ENCODE measurements at regions not wholly inside any gene's neighbourhood (a gene's known extent, or its start where the extent isn't known, plus 50 kb on each side); places are given as distances from the start of the nearest gene placed in this dataset.
A peak's percentile ranks its signal among the peaks of the same experiment; 100 is the strongest.

GRCh38 chr5:109484597-109484996 is 74.8 kb upstream of the PJA2 start:
- TF ChIP-seq CTCF (IDR thresholded peaks at IDR 0.05; ENCODE audit: extremely low read depth, insufficient read depth, missing control alignments): no peak
- in situ Hi-C loops (cut with MboI; ENCODE audit: low pct_unique_long_range_greater_than_20kb, low sequenced_read_pairs, unreplicated experiment): loop anchor here (25.0 kb wide), 1 partner anchor 972 kb away; no protein-coding TSS in a partner anchor
- DNase-seq (ENCODE audit: low spot score): no peak

GRCh38 chr5:109483395-109483971 is 73.7 kb upstream of the PJA2 start:
- in situ Hi-C loops (cut with MboI; ENCODE audit: low pct_unique_long_range_greater_than_20kb, low sequenced_read_pairs, unreplicated experiment): loop anchor here (25.0 kb wide), 1 partner anchor 971 kb away; no protein-coding TSS in a partner anchor
- TF ChIP-seq CTCF (IDR thresholded peaks at IDR 0.05; ENCODE audit: extremely low read depth, insufficient read depth, missing control alignments): no peak
- no peak for DNase-seq (ENCODE audit: low spot score)

- no peak for TF ChIP-seq CTCF (IDR thresholded peaks at IDR 0.05; ENCODE audit: extremely low read depth, insufficient read depth, missing control alignments)
- in situ Hi-C loops (cut with MboI; ENCODE audit: low pct_unique_long_range_greater_than_20kb, low sequenced_read_pairs, unreplicated experiment): loop anchor here (25.0 kb wide), 1 partner anchor 970 kb away; no protein-coding TSS in a partner anchor
- no peak for DNase-seq (ENCODE audit: low spot score)
These were observed 73.0 kb upstream of the PJA2 start for GRCh38 chr5:109482748-109483147.

- peak; percentile 46 for TF ChIP-seq CTCF (IDR thresholded peaks at IDR 0.05; ENCODE audit: extremely low read depth, insufficient read depth, missing control alignments)
- peak; percentile 23 for DNase-seq (ENCODE audit: low spot score)
- in situ Hi-C loops (cut with MboI; ENCODE audit: low pct_unique_long_range_greater_than_20kb, low sequenced_read_pairs, unreplicated experiment): loop anchor here (25.0 kb wide), 1 partner anchor 967 kb away; no protein-coding TSS in a partner anchor
These were observed 69.6 kb upstream of the PJA2 start for GRCh38 chr5:109479260-109479860.

- DNase-seq (ENCODE audit: low spot score): no peak
- in situ Hi-C loops (cut with MboI; ENCODE audit: low pct_unique_long_range_greater_than_20kb, low sequenced_read_pairs, unreplicated experiment): loop anchor here (25.0 kb wide), 1 partner anchor 967 kb away; no protein-coding TSS in a partner anchor
- TF ChIP-seq CTCF (IDR thresholded peaks at IDR 0.05; ENCODE audit: extremely low read depth, insufficient read depth, missing control alignments): no peak
These were observed 69.1 kb upstream of the PJA2 start for GRCh38 chr5:109478830-109479229.

GRCh38 chr5:109476292-109476691 is 66.5 kb upstream of the PJA2 start:
- no peak for DNase-seq (ENCODE audit: low spot score)
- TF ChIP-seq CTCF (IDR thresholded peaks at IDR 0.05; ENCODE audit: extremely low read depth, insufficient read depth, missing control alignments): no peak
- in situ Hi-C loops (cut with MboI; ENCODE audit: low pct_unique_long_range_greater_than_20kb, low sequenced_read_pairs, unreplicated experiment): loop anchor here (25.0 kb wide), 1 partner anchor 964 kb away; no protein-coding TSS in a partner anchor

Measured in GM13977 (cell line).